ENCODE measurements at regions not wholly inside any gene's neighbourhood (a gene's known extent, or its start where the extent isn't known, plus 50 kb on each side); places are given as distances from the start of the nearest gene placed in this dataset.
A peak's percentile ranks its signal among the peaks of the same experiment; 100 is the strongest.

- TF ChIP-seq ZNF462 (CRISPR knock-in tag; IDR thresholded peaks at IDR 0.05) (no peak), NANOG (IDR thresholded peaks at IDR 0.05; ENCODE audit: borderline replicate concordance) (no peak), CREB1 (CRISPR knock-in tag; IDR thresholded peaks at IDR 0.05; ENCODE audit: low read depth) (no peak), REST (IDR thresholded peaks at IDR 0.05; ENCODE audit: unreplicated experiment) (no peak)
Measured at GRCh38 chr3:72571638-72572114, 276.6 kb downstream of the SHQ1 start (continued).

GRCh38 chr3:72571052-72571451 lies 277.2 kb downstream of the SHQ1 start:
- Histone ChIP-seq H3F3A (replicated peaks; ENCODE audit: low read depth) (no peaks in the 10 kb centered on the region), H3K4me2 (no peak overlapping the region), H3K9me2 (ENCODE audit: insufficient read depth) (peaks cover 3% of the 10 kb centered on the region; the same call in 1 of the 2 replicates), H4K20me1 (replicated peaks; ENCODE audit: insufficient read depth) (no peaks in the 10 kb centered on the region), H3K4me1 (ENCODE audit: insufficient read depth) (0 out of 2 replicates have a peak, but pooled peaks cover 3% of the 10 kb centered on the region), H3K79me2 (replicated peaks; ENCODE audit: insufficient read depth) (no peaks in the 10 kb centered on the region), H3K4me3 (no peak overlapping the region), H2AFZ (peak overlapping the region; percentile 12; the same call in 1 of the 2 replicates), H3K27me3 (ENCODE audit: insufficient read depth) (no peaks in the 10 kb centered on the region), H3K36me3 (ENCODE audit: insufficient read depth) (no peaks in the 10 kb centered on the region), H3K27ac (ENCODE audit: low read depth) (peak overlapping the region; percentile 19; the same call in 1 of the 2 replicates)
- H3K27ac Mint-ChIP-seq = no peak overlapping the region
- H3K36me3 Mint-ChIP-seq (ENCODE audit: low read depth) = no peaks in the 10 kb centered on the region
- H3K4me3 Mint-ChIP-seq = no peak overlapping the region
- no peak for DNase-seq (ENCODE audit: low spot score)
- H3K9me3 Mint-ChIP-seq = no peaks in the 10 kb centered on the region
- H3K4me1 Mint-ChIP-seq = peaks cover 11% of the 10 kb centered on the region
- ATAC-seq = no peak
- TF ChIP-seq STAT1 (IDR thresholded peaks at IDR 0.05; ENCODE audit: unreplicated experiment) (no peak), REST (IDR thresholded peaks at IDR 0.05; ENCODE audit: unreplicated experiment) (no peak), ZNF114 (CRISPR knock-in tag; IDR thresholded peaks at IDR 0.05) (no peak), POLR2AphosphoS5 (IDR thresholded peaks at IDR 0.05; ENCODE audit: low read depth) (no peak), EZH2 (IDR thresholded peaks at IDR 0.05; ENCODE audit: low read depth, unreplicated experiment) (no peak), JUNB (IDR thresholded peaks at IDR 0.05; ENCODE audit: unreplicated experiment) (no peak), CTCF (conservative IDR thresholded peaks at IDR 0.05; ENCODE audit: low read depth in 2 of 2) (no peak)
- peaks cover 3% of the 10 kb centered on the region for H3K27me3 Mint-ChIP-seq (ENCODE audit: insufficient read depth, low read depth, poor library complexity)
